ENCODE measurements at regions not wholly inside any gene's neighbourhood (a gene's known extent, or its start where the extent isn't known, plus 50 kb on each side); places are given as distances from the start of the nearest gene placed in this dataset.

DNA sequence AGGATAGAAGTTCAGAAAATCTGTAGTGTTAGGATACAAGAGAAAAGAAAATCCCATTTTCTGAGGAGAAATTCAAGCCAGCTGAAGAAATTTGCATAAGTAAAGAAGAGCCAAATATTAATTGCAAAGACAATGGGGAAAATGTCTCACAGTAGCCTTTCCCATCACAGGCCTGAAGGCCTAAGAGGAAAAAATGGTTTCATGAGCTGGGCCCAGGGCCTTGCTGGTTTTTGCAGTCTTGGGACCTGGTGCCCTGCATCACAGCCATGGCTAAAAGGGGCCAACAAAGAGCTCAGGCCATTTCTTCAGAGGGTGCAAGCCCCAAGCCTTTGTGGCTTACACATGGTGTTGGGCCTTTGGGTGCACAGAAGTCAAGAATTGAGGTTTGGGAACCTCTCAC is 413.6 kb upstream of the CYRIA start:
- SMC1A ChIA-PET (ENCODE audit: uncharacterized antibody, unreplicated experiment) = no interaction called here
- in situ Hi-C loops (cut with MboI) (no loop called here), intact Hi-C loops (cut with micrococcal nuclease; ENCODE audit: unreplicated experiment) (no loop called here)
- CTCF ChIA-PET = no interaction called here
- no TSS peak for BruUV-seq (replicated peaks)
- no peak overlapping the region for H3K4me3 ChIP-seq
- no peak overlapping the region for H3K4me2 ChIP-seq (ENCODE audit: control insufficient read depth, insufficient read depth)
- no peak overlapping the region for H3K27ac ChIP-seq (ENCODE audit: control insufficient read depth, insufficient read depth)
- DNase-seq (ENCODE audit: low read depth, low spot score) (no peak), ATAC-seq (no peak), FAIRE-seq (no peak)
- no peak overlapping the region for H3K9ac ChIP-seq (ENCODE audit: control insufficient read depth, insufficient read depth, low read length)
- TF ChIP-seq, protein P1, sequence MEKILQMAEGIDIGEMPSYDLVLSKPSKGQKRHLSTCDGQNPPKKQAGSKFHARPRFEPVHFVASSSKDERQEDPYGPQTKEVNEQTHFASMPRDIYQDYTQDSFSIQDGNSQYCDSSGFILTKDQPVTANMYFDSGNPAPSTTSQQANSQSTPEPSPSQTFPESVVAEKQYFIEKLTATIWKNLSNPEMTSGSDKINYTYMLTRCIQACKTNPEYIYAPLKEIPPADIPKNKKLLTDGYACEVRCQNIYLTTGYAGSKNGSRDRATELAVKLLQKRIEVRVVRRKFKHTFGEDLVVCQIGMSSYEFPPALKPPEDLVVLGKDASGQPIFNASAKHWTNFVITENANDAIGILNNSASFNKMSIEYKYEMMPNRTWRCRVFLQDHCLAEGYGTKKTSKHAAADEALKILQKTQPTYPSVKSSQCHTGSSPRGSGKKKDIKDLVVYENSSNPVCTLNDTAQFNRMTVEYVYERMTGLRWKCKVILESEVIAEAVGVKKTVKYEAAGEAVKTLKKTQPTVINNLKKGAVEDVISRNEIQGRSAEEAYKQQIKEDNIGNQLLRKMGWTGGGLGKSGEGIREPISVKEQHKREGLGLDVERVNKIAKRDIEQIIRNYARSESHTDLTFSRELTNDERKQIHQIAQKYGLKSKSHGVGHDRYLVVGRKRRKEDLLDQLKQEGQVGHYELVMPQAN (conservative IDR thresholded peaks at IDR 0.05) = no peak
- TF ChIP-seq POLR2AphosphoS2 (IDR thresholded peaks at IDR 0.05; ENCODE audit: low read depth, low read length) = no peak
- TF ChIP-seq POLR2AphosphoS5 (IDR thresholded peaks at IDR 0.05; ENCODE audit: low read length) = no peak
- no peak for TF ChIP-seq EZH2 (IDR thresholded peaks at IDR 0.05; ENCODE audit: borderline replicate concordance, control insufficient read depth, low read depth, low read length)
- TF ChIP-seq, protein P2, sequence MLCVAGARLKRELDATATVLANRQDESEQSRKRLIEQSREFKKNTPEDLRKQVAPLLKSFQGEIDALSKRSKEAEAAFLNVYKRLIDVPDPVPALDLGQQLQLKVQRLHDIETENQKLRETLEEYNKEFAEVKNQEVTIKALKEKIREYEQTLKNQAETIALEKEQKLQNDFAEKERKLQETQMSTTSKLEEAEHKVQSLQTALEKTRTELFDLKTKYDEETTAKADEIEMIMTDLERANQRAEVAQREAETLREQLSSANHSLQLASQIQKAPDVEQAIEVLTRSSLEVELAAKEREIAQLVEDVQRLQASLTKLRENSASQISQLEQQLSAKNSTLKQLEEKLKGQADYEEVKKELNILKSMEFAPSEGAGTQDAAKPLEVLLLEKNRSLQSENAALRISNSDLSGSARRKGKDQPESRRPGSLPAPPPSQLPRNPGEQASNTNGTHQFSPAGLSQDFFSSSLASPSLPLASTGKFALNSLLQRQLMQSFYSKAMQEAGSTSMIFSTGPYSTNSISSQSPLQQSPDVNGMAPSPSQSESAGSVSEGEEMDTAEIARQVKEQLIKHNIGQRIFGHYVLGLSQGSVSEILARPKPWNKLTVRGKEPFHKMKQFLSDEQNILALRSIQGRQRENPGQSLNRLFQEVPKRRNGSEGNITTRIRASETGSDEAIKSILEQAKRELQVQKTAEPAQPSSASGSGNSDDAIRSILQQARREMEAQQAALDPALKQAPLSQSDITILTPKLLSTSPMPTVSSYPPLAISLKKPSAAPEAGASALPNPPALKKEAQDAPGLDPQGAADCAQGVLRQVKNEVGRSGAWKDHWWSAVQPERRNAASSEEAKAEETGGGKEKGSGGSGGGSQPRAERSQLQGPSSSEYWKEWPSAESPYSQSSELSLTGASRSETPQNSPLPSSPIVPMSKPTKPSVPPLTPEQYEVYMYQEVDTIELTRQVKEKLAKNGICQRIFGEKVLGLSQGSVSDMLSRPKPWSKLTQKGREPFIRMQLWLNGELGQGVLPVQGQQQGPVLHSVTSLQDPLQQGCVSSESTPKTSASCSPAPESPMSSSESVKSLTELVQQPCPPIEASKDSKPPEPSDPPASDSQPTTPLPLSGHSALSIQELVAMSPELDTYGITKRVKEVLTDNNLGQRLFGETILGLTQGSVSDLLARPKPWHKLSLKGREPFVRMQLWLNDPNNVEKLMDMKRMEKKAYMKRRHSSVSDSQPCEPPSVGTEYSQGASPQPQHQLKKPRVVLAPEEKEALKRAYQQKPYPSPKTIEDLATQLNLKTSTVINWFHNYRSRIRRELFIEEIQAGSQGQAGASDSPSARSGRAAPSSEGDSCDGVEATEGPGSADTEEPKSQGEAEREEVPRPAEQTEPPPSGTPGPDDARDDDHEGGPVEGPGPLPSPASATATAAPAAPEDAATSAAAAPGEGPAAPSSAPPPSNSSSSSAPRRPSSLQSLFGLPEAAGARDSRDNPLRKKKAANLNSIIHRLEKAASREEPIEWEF (IDR thresholded peaks at IDR 0.05; ENCODE audit: insufficient replicate concordance, low read depth, low read length) = no peak
- TF ChIP-seq SUPT20H (IDR thresholded peaks at IDR 0.05; ENCODE audit: borderline replicate concordance, control insufficient read depth, low read depth, low read length) = no peak
- no peak for TF ChIP-seq LARP7 (IDR thresholded peaks at IDR 0.05)
- TF ChIP-seq ZBED1 (IDR thresholded peaks at IDR 0.05; ENCODE audit: borderline replicate concordance) = no peak
- TF ChIP-seq TCF3 (IDR thresholded peaks at IDR 0.05; ENCODE audit: borderline replicate concordance, insufficient read depth, low read depth, low read length) = no peak
- TF ChIP-seq KLF5 (IDR thresholded peaks at IDR 0.05; ENCODE audit: partially characterized antibody) = no peak
- TF ChIP-seq MEF2A (IDR thresholded peaks at IDR 0.05; ENCODE audit: insufficient read depth, low read depth, low read length) = no peak
- TF ChIP-seq FOS (IDR thresholded peaks at IDR 0.05; ENCODE audit: borderline replicate concordance, extremely low read depth, insufficient read length) = no peak
- TF ChIP-seq BRCA1 (IDR thresholded peaks at IDR 0.05; ENCODE audit: low read depth, low read length) = no peak
- TF ChIP-seq ZNF24 (IDR thresholded peaks at IDR 0.05) = no peak
- POLR2A ChIA-PET = no interaction called here
- RAD21 ChIA-PET (ENCODE audit: unreplicated experiment) = no interaction called here
- no peaks in the 10 kb centered on the region; the same call in 2 of the 3 replicates for H3K9me3 ChIP-seq (replicated peaks; ENCODE audit: control insufficient read depth, insufficient read depth, low read length)
- no peak overlapping the region for H2AFZ ChIP-seq (ENCODE audit: control insufficient read depth, low read depth, low read length)
- no peaks in the 10 kb centered on the region for H3K79me2 ChIP-seq (ENCODE audit: control insufficient read depth, insufficient read depth, low read length)
- no peaks in the 10 kb centered on the region for H3K4me1 ChIP-seq (ENCODE audit: control insufficient read depth, insufficient read depth, low read length)
- no peaks in the 10 kb centered on the region for H3K36me3 ChIP-seq (ENCODE audit: control insufficient read depth in 2 of 2, insufficient read depth in 2 of 2, low read length in 1 of 2)
- no peaks in the 10 kb centered on the region for H3K27me3 ChIP-seq (replicated peaks in 1 of 2; ENCODE audit: control insufficient read depth in 2 of 2, insufficient read depth in 2 of 2, low read length in 1 of 2)
- no peaks in the 10 kb centered on the region for H4K20me1 ChIP-seq (ENCODE audit: control insufficient read depth, insufficient read depth)
